HEK293T (cell line): ENCODE measurements at regions not wholly inside any gene's neighbourhood (a gene's known extent, or its start where the extent isn't known, plus 50 kb on each side); places are given as distances from the start of the nearest gene placed in this dataset.

Experiments
- CTCF ChIA-PET: fragments of 350-600 bp; formaldehyde crosslinking; extraction: SDS; loops from one replicate; lab custom pipeline; 2021; ENCODE audit warnings: antibody characterized with exemption, inconsistent platforms; lab: Yijun Ruan, JAX
- POLR2A ChIA-PET: fragments of 350-600 bp; formaldehyde crosslinking; extraction: SDS; loops from one replicate; lab custom pipeline; 2020; ENCODE audit warnings: antibody characterized with exemption, inconsistent platforms; lab: Yijun Ruan, JAX
- DNase-seq: peaks from one replicate; pipeline ENCODE4 v3.0.0; 2012; ENCODE audit warnings: mixed read lengths; ENCODE audit errors: extremely low spot score
- ARNT ChIP-seq: fragments of 450-650 bp; IDR thresholded peaks from 2 replicates; pipeline ENCODE4 v1.6.1; 2017; ENCODE audit warnings: mild to moderate bottlenecking
- BHLHE40 ChIP-seq: fragments of 450-650 bp; IDR thresholded peaks from 2 replicates; pipeline ENCODE4 v1.6.1; 2016; ENCODE audit warnings: mild to moderate bottlenecking, moderate library complexity, borderline replicate concordance
- CTBP1 ChIP-seq: fragments of 450-650 bp; IDR thresholded peaks from 2 replicates; pipeline ENCODE4 v1.6.1; 2016; ENCODE audit warnings: borderline replicate concordance
- ELF4 ChIP-seq: fragments of 450-650 bp; IDR thresholded peaks from 2 replicates; pipeline ENCODE4 v1.6.1; 2017; ENCODE audit warnings: antibody characterized with exemption
- FOXA1 ChIP-seq: fragments of 450-650 bp; IDR thresholded peaks from 2 replicates; pipeline ENCODE4 v1.6.1; 2016; ENCODE audit warnings: mild to moderate bottlenecking
- FOXK2 ChIP-seq: fragments of 450-650 bp; IDR thresholded peaks from 2 replicates; pipeline ENCODE4 v1.6.1; 2016; ENCODE audit warnings: mild to moderate bottlenecking
- FOXM1 ChIP-seq: fragments of 450-650 bp; IDR thresholded peaks from 2 replicates; pipeline ENCODE4 v1.6.1; 2017; ENCODE audit warnings: mild to moderate bottlenecking, borderline replicate concordance
- HDGF ChIP-seq: fragments of 450-650 bp; IDR thresholded peaks from 2 replicates; pipeline ENCODE4 v1.6.1; 2017; ENCODE audit warnings: antibody characterized with exemption, borderline replicate concordance
- L3MBTL2 ChIP-seq: fragments of 450-650 bp; conservative IDR thresholded peaks from 2 replicates; pipeline ENCODE4 v1.6.1; 2016; ENCODE audit warnings: mild to moderate bottlenecking
- LEF1 ChIP-seq: fragments of 450-650 bp; IDR thresholded peaks from 2 replicates; pipeline ENCODE4 v1.6.1; 2017; ENCODE audit warnings: mild to moderate bottlenecking, borderline replicate concordance
- NFRKB ChIP-seq: fragments of 450-650 bp; IDR thresholded peaks from 2 replicates; pipeline ENCODE4 v1.6.1; 2016; ENCODE audit warnings: mild to moderate bottlenecking, moderate library complexity
- SP1 ChIP-seq: fragments of 450-650 bp; IDR thresholded peaks from 2 replicates; pipeline ENCODE4 v1.6.1; 2017
- SUZ12 ChIP-seq: fragments of 450-650 bp; IDR thresholded peaks from 2 replicates; pipeline ENCODE4 v1.6.1; 2016; ENCODE audit warnings: mild to moderate bottlenecking
- TARDBP ChIP-seq: fragments of 450-650 bp; IDR thresholded peaks from 2 replicates; pipeline ENCODE4 v1.6.1; 2016
- ZNF384 ChIP-seq: fragments of 450-650 bp; IDR thresholded peaks from 2 replicates; pipeline ENCODE4 v1.6.1; 2016
- TF ChIP-seq, protein P1 (sequence below): fragments of 450-650 bp; IDR thresholded peaks from 2 replicates; pipeline ENCODE4 v1.6.1; 2016

DNA sequence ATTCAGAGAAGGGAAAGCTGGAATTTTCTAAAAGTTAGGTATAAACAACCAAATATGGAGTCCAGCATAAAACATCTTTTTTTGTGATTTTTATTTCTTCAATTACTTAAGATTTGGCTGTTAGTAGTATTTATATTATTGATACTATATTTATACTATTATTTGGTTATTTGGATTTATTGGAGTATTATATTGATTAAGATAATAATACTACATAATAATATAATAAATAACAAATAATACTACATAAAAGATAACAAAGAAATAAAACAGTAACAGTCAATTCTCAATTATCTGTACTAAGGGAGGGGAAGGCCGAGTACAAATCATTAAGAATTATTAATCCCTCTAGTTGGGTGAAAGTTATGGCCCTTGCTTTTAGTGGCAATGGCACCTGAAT is 66.0 kb upstream of the IRF2 start:
- ChIA-PET CTCF (no interaction called here), POLR2A (interaction anchor here (1.4 kb wide), 1 partner anchor 194 kb away, joined by 3 read pairs; the partner anchor contains the start of gene CENPU)
- TF ChIP-seq ZNF384 (no peak), ARNT (no peak), CTBP1 (no peak), SP1 (no peak), ELF4 (no peak)
- no peak for DNase-seq

DNA sequence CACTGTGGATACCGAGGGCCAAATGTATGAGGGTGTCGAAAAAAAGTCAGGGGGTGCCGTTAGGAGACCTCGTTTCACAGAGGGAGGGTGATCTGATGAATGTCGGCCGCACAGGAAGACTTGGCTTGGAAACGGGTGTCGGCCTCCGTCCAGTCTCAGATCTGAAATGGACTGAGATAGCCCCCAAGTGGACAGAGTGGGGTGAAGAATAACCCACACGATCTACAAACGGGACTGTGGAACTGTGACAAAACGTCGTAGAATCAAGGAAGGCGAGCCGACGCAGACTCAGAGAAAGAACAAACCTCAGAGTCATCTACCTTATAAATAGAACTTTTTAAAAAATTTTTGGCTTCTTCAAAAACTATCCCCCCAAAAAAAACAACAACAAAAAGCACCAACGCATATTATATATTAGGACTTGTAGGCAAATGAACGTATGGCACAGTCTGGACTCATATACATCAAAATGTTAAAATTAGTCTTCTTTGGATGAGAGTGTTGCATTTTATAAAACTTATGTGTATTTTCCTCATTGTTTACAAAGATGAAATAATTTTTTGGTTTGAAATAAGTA is 63.8 kb upstream of the IRF2 start:
- DNase-seq = peak; percentile 38
- CTCF ChIA-PET = interaction anchor here (0.8 to 1.8 kb wide), 2 partner anchors 10 to 274 kb away, joined by 3 to 5 read pairs; no protein-coding TSS in a partner anchor
- TF ChIP-seq LEF1 (no peak), FOXK2 (no peak), HDGF (no peak), CTBP1 (no peak), ZNF384 (no peak), SUZ12 (no peak), FOXA1 (no peak), ELF4 (no peak), L3MBTL2 (no peak), TARDBP (no peak), FOXM1 (no peak), ARNT (no peak), BHLHE40 (no peak), NFRKB (no peak), SP1 (no peak)
- TF ChIP-seq, protein P1, sequence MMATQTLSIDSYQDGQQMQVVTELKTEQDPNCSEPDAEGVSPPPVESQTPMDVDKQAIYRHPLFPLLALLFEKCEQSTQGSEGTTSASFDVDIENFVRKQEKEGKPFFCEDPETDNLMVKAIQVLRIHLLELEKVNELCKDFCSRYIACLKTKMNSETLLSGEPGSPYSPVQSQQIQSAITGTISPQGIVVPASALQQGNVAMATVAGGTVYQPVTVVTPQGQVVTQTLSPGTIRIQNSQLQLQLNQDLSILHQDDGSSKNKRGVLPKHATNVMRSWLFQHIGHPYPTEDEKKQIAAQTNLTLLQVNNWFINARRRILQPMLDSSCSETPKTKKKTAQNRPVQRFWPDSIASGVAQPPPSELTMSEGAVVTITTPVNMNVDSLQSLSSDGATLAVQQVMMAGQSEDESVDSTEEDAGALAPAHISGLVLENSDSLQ = no peak
- POLR2A ChIA-PET = interaction anchor here (0.6 to 3.2 kb wide), 14 partner anchors 12 to 273 kb away, joined by 3 to 42 read pairs (median 6); partner anchors contain the start of genes CASP3, IRF2 and PRIMPOL

DNA sequence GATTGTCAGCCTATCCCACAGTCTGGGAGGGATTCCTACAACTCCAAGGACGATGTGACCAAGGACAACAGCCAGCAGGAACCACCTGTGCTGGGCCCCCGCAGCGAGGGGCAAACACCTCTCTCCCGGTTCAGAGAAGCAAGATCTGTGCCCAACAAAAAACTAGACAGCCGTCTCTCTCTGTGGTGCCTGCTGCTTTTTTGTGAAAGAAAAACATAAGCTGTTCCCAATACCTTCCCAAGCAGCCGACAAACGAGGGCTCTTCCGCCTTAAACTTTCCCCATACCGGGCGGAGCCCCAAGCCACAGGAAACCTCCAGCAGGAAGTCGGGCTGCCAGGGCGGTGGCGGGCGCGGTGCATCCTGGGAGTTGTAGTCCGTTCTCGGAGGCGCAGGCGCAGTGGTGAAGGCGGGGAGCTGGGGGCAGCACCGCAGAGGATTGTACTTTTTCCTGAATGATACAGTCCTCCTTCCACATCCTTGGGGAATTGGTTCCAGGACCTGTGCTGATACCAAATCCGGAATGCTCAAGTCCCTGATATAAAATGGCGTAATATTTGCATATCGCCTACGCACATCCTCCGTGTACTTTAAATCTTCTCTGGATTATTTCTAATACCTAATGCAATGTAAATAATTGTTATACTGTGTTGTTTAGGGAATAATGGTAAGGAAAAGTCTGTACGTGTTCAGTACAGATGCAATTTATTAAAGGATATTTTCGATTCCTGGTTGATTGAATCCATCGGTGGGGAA is 63.1 kb upstream of the IRF2 start:
- CTCF ChIA-PET = interaction anchor here (0.8 to 1.2 kb wide), 2 partner anchors 9 to 275 kb away, joined by 3 read pairs; no protein-coding TSS in a partner anchor
- TF ChIP-seq, protein P1 = no peak
- peak; percentile 29; the same call in 1 of the 2 replicates for TF ChIP-seq ELF4

DNA sequence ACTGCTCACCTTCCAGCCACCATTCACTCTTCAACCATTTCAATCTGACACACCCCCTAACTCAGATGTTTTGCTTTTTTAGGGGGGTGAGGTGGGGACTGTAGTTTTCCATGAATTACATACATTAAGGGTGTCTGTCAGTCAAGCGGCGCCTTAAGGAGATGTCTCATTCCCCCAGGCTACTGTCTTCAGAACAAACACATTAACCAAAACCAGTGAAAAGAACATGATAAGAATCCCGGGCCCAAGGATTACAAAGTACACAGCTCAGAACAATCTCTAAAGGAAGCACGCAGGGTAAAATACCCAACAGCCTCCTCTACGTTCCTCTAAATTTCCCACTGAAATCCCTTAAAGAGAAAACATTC is 62.5 kb upstream of the IRF2 start:
- ChIA-PET CTCF (interaction anchor here (1.2 kb wide), 1 partner anchor 274 kb away, joined by 3 read pairs; no protein-coding TSS in a partner anchor), POLR2A (interaction anchor here (0.7 to 3.2 kb wide), 15 partner anchors 12 to 276 kb away, joined by 3 to 42 read pairs (median 5); partner anchors contain the start of genes CASP3, IRF2 and PRIMPOL)
- TF ChIP-seq ZNF384 = no peak
- no peak for TF ChIP-seq LEF1
- DNase-seq = no peak

More for the DNA sequence above, 63.1 kb upstream of the IRF2 start:
- POLR2A ChIA-PET = interaction anchor here (0.6 to 3.2 kb wide), 20 partner anchors 11 to 366 kb away, joined by 3 to 42 read pairs (median 4); partner anchors contain the start of genes CASP3, IRF2 and PRIMPOL
- peak; percentile 85 for DNase-seq

DNA sequence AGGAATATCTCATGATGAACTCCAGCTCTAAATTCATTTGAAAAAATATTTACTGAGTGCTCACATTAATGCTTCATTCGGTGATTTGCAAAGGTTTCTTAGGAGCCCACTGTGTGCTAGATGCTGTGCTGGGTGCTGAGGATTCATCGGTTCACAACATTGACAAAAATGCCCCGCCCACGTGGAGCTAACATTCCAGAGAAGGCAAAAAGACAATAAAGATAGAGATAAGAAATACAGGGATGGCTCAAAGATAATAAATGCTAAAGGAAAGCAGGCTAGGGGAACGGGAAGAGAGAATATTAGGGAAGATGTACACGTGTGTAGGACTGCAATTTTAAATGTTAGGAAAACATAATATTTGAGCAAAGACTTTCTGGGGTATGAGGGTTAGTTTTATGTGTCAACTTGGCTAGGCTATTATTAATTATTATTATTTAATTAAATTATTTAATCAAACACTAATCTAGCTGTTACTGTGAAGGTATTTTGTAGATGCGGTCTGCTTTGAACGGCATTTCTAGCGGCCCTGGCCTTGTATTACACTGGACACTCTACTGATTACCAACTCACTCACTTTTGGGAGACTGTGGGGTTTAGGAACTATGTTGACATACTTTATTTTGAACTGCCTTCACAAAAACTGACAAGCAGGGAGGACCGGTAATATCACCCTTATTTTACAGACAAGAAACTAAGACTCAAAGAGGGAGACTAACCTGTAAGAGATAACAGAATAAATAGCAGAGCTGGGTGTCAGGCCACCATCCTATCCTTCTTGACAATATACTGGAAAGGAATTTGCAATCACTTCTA is 61.9 kb upstream of the IRF2 start:
- DNase-seq = no peak
- ChIA-PET CTCF (interaction anchor here (0.8 to 1.2 kb wide), 2 partner anchors 272 to 273 kb away, joined by 3 read pairs; no protein-coding TSS in a partner anchor), POLR2A (interaction anchor here (0.7 to 3.2 kb wide), 12 partner anchors 14 to 276 kb away, joined by 3 to 42 read pairs (median 7); partner anchors contain the start of genes CASP3, IRF2 and PRIMPOL)
- no peak for TF ChIP-seq ZNF384
- TF ChIP-seq TARDBP = no peak
- TF ChIP-seq, protein P1 = no peak
- TF ChIP-seq HDGF = no peak
- no peak for TF ChIP-seq SUZ12
- TF ChIP-seq ELF4 = no peak
- TF ChIP-seq ARNT = no peak
- no peak for TF ChIP-seq CTBP1
- no peak for TF ChIP-seq LEF1
